IMR-90 (cell line): ENCODE measurements at regions not wholly inside any gene's neighbourhood (a gene's known extent, or its start where the extent isn't known, plus 50 kb on each side); places are given as distances from the start of the nearest gene placed in this dataset.

ENCODE experiments used
- ATAC-seq: fragments of 200-7000 bp; cut with Tn5 transposase; 2 replicates; pipeline ENCODE4 v1.9.1; 2020; ENCODE audit warnings: low read depth, mild to moderate bottlenecking, moderate library complexity
- BruUV-seq: library from RNA; stranded (reverse); fragments of 400-500 nt; replicated peaks from 2 replicates; lab custom pipeline; 2021; lab: Mats Ljungman, UMichigan
- CTCF ChIA-PET: fragments of 300-600 bp; formaldehyde crosslinking; extraction: SDS; loops from one replicate; lab custom pipeline; 2021; ENCODE audit warnings: antibody characterized with exemption; lab: Yijun Ruan, JAX
- POLR2A ChIA-PET: fragments of 300-600 bp; sonication (Branson Sonifier 250); formaldehyde crosslinking; loops from one replicate; lab custom pipeline; 2022; ENCODE audit warnings: antibody characterized with exemption; ENCODE audit not compliant: unreplicated experiment; lab: Charles Lee
- DNase-seq: peaks from one replicate; pipeline ENCODE4 v3.0.0; 2013
- H2AFZ ChIP-seq: replicated peaks from 2 replicates; pipeline ENCODE3; 2013; ENCODE audit warnings: low read length, mild to moderate bottlenecking; ENCODE audit not compliant: poor library complexity
- H2AK5ac ChIP-seq: 2 replicates; pipeline ENCODE4 v1.6.1; 2013; ENCODE audit warnings: low read depth, low read length, inconsistent platforms
- H2AK9ac ChIP-seq: replicated peaks from 2 replicates; pipeline ENCODE3; 2013; ENCODE audit warnings: mild to moderate bottlenecking, low read depth, low read length, moderate library complexity; ENCODE audit not compliant: poor library complexity
- H2BK120ac ChIP-seq: 2 replicates; pipeline ENCODE4 v1.6.1; 2013; ENCODE audit warnings: low read depth, low read length, inconsistent platforms
- H2BK15ac ChIP-seq: 3 replicates; pipeline ENCODE4 v1.6.1; 2013; ENCODE audit warnings: low read depth, low read length, inconsistent platforms
- H2BK20ac ChIP-seq: 2 replicates; pipeline ENCODE4 v1.6.1; 2013; ENCODE audit warnings: low read depth, mild to moderate bottlenecking, inconsistent platforms, low read length, moderate library complexity
- H2BK5ac ChIP-seq: 2 replicates; pipeline ENCODE4 v1.6.1; 2013; ENCODE audit warnings: mild to moderate bottlenecking, low read depth, low read length, inconsistent platforms; ENCODE audit not compliant: poor library complexity, severe bottlenecking
- H3K14ac ChIP-seq: replicated peaks from 2 replicates; pipeline ENCODE4 v1.6.1; 2013; ENCODE audit warnings: low read depth, low read length, inconsistent platforms
- H3K18ac ChIP-seq: 2 replicates; pipeline ENCODE4 v1.6.1; 2013; ENCODE audit warnings: low read depth, low read length, control low read depth
- H3K23ac ChIP-seq: 2 replicates; pipeline ENCODE4 v1.6.1; 2013; ENCODE audit warnings: low read depth, low read length, inconsistent platforms
- H3K27ac ChIP-seq: 2 replicates; pipeline ENCODE4 v1.5.1; 2013; ENCODE audit warnings: mild to moderate bottlenecking, control low read depth, low read length; ENCODE audit not compliant: insufficient read depth
- H3K27me3 ChIP-seq: 2 replicates; pipeline ENCODE4 v1.6.1; 2013; ENCODE audit warnings: low read length; ENCODE audit not compliant: control insufficient read depth, insufficient read depth
- H3K36me3 ChIP-seq: 2 replicates; pipeline ENCODE4 v1.6.1; 2013; ENCODE audit warnings: low read length, mixed read lengths; ENCODE audit not compliant: control insufficient read depth, insufficient read depth
- H3K4ac ChIP-seq: 2 replicates; pipeline ENCODE4 v1.6.1; 2013; ENCODE audit warnings: low read depth, low read length, inconsistent platforms
- H3K4me1 ChIP-seq: 2 replicates; pipeline ENCODE4 v1.6.1; 2013; ENCODE audit warnings: low read length, mixed read lengths; ENCODE audit not compliant: control insufficient read depth, insufficient read depth
- H3K4me2 ChIP-seq: 2 replicates; pipeline ENCODE4 v1.6.1; 2013; ENCODE audit warnings: low read depth, mild to moderate bottlenecking, control low read depth, low read length, moderate library complexity
- H3K4me3 ChIP-seq: 2 replicates; pipeline ENCODE4 v1.5.1; 2013; ENCODE audit warnings: low read depth, mild to moderate bottlenecking, control low read depth, low read length, moderate library complexity; ENCODE audit not compliant: insufficient read depth
- H3K56ac ChIP-seq: 2 replicates; pipeline ENCODE4 v1.6.1; 2013; ENCODE audit warnings: low read length, inconsistent platforms; ENCODE audit not compliant: insufficient read depth; ENCODE audit errors: extremely low read depth
- H3K79me1 ChIP-seq, 2 experiments: 2 replicates each; pipeline ENCODE4 v1.6.1; 2013; ENCODE audit warnings: low read length in 2 of 2, inconsistent platforms in 1 of 2, low read depth in 1 of 2
- H3K9ac ChIP-seq: 2 replicates; pipeline ENCODE4 v1.6.1; 2013; ENCODE audit warnings: low read depth, low read length, control low read depth
- H3K9me1 ChIP-seq: 2 replicates; pipeline ENCODE4 v1.6.1; 2013; ENCODE audit warnings: low read length, inconsistent platforms; ENCODE audit not compliant: insufficient read depth
- H3K9me3 ChIP-seq: 2 replicates; pipeline ENCODE4 v1.6.1; 2013; ENCODE audit warnings: low read length; ENCODE audit not compliant: control insufficient read depth, insufficient read depth
- H4K20me1 ChIP-seq: 2 replicates; pipeline ENCODE4 v1.6.1; 2013; ENCODE audit warnings: low read length, inconsistent platforms; ENCODE audit not compliant: insufficient read depth
- H4K5ac ChIP-seq: 2 replicates; pipeline ENCODE4 v1.6.1; 2013; ENCODE audit warnings: mild to moderate bottlenecking, low read depth, low read length, control low read depth
- H4K8ac ChIP-seq, 2 experiments: 2 replicates each; pipeline ENCODE4 v1.6.1; 2013; ENCODE audit warnings: low read depth in 2 of 2, low read length in 2 of 2, control low read depth in 1 of 2, inconsistent platforms in 1 of 2
- H4K91ac ChIP-seq: 2 replicates; pipeline ENCODE4 v1.6.1; 2013; ENCODE audit warnings: low read depth, low read length, inconsistent platforms; ENCODE audit not compliant: insufficient read depth
- BHLHE40 ChIP-seq: fragments of 150-350 bp; IDR thresholded peaks from 2 replicates; pipeline ENCODE4 v1.6.1; 2016; ENCODE audit warnings: mild to moderate bottlenecking, low read depth, low read length
- CHD1 ChIP-seq: IDR thresholded peaks from 2 replicates; pipeline ENCODE4 v1.6.1; 2012; ENCODE audit warnings: low read depth, low read length, improper control_type of control experiment
- FOS ChIP-seq: fragments of 150-350 bp; IDR thresholded peaks from 2 replicates; pipeline ENCODE4 v1.6.1; 2016; ENCODE audit warnings: low read depth, low read length
- MAFK ChIP-seq: IDR thresholded peaks from 2 replicates; pipeline ENCODE4 v1.6.1; 2012; ENCODE audit warnings: low read depth, low read length, improper control_type of control experiment
- MXI1 ChIP-seq: IDR thresholded peaks from 2 replicates; pipeline ENCODE4 v1.6.1; 2012; ENCODE audit warnings: low read depth, mild to moderate bottlenecking, low read length, moderate library complexity, borderline replicate concordance
- POLR2A ChIP-seq: IDR thresholded peaks from 2 replicates; pipeline ENCODE4 v1.6.1; 2012; ENCODE audit warnings: mild to moderate bottlenecking, low read depth, low read length
- RAD21 ChIP-seq: IDR thresholded peaks from 2 replicates; pipeline ENCODE4 v1.6.1; 2012; ENCODE audit warnings: low read length, improper control_type of control experiment
- RCOR1 ChIP-seq: IDR thresholded peaks from 2 replicates; pipeline ENCODE4 v1.6.1; 2012; ENCODE audit warnings: mild to moderate bottlenecking, low read length, improper control_type of control experiment; ENCODE audit not compliant: insufficient replicate concordance
- RFX5 ChIP-seq: IDR thresholded peaks from 2 replicates; pipeline ENCODE4 v1.8.0; 2012; ENCODE audit warnings: low read depth, mild to moderate bottlenecking, low read length, moderate library complexity
- SMC3 ChIP-seq: fragments of 150-350 bp; IDR thresholded peaks from 2 replicates; pipeline ENCODE4 v1.6.1; 2016; ENCODE audit warnings: low read depth, mild to moderate bottlenecking, antibody characterized with exemption, low read length, moderate library complexity
- WGBS, 2 experiments: methylation state at CpG; one replicate each; pipeline versions ENCODE4 v1.1.5 to v1.1.7; 2013; ENCODE audit warnings: missing lambda C conversion rate in 2 of 2; ENCODE audit not compliant: insufficient read length in 1 of 2; ENCODE audit errors: extremely low coverage in 2 of 2; 5-methylcytosine and 5-hydroxymethylcytosine counted together
- dilution Hi-C: fragments of 300-500 bp; cut with HindIII; formaldehyde crosslinking; loops from one replicate; pipeline ENCODE4 v1.14.3; 2018; ENCODE audit warnings: low sequenced_read_pairs; ENCODE audit not compliant: unreplicated experiment
- in situ Hi-C: fragments of 300-500 bp; cut with MboI; formaldehyde crosslinking; loops from 3 replicates; pipeline ENCODE4 v1.14.3; 2019; ENCODE audit warnings: low sequenced_read_pairs, inconsistent platforms, mixed read lengths
- intact Hi-C: fragments of 100-400 bp; cut with micrococcal nuclease; formaldehyde crosslinking; loops from 2 replicates; pipeline ENCODE4 v1.10.0; 2022
- TF ChIP-seq, protein P1 (sequence below): conservative IDR thresholded peaks from 2 replicates; pipeline ENCODE4 v1.5.1; 2012; ENCODE audit warnings: mild to moderate bottlenecking, low read depth, low read length, improper control_type of control experiment
- TF ChIP-seq, protein P2 (sequence below): fragments of 150-350 bp; IDR thresholded peaks from 2 replicates; pipeline ENCODE4 v1.6.1; 2017; ENCODE audit warnings: mild to moderate bottlenecking, antibody characterized with exemption, low read length, low read depth

DNA sequence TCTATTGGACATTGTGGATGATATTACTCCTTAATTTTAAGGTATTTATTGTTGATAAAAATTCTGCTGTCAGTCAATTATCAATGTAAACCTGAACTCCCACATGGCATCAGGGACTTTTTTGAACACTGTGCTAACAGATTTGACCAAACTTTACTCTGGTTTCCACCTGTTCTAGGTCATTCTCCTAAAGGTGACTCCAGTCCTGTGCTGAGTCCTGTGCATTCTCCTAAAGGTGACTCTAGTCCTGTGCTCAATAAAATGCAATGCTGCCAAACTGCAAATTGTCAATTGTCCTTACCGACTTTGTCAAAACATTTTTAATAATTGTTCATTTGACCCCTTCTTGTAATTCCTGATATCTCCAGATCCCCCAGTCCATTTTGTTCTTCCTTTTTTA is 408.4 kb upstream of the EPHA7 start:
- ChIA-PET POLR2A (no interaction called here), CTCF (no interaction called here)
- Histone ChIP-seq H3K9me1 (no peaks in the 10 kb centered on the region), H3K4me2 (no peak overlapping the region), H3K4ac (no peak overlapping the region), H2AK5ac (no peak overlapping the region), H3K36me3 (no peaks in the 10 kb centered on the region), H3K18ac (no peak overlapping the region), H3K9me3 (no peaks in the 10 kb centered on the region), H3K27me3 (no peaks in the 10 kb centered on the region), H3K23ac (no peak overlapping the region), H2BK120ac (no peak overlapping the region), H3K79me1 (no peaks in the 10 kb centered on the region), H4K20me1 (no peaks in the 10 kb centered on the region), H4K8ac (no peak overlapping the region), H3K27ac (no peak overlapping the region), H4K5ac (no peak overlapping the region), H3K14ac (no peak overlapping the region), H4K91ac (no peak overlapping the region), H2BK5ac (no peak overlapping the region), H2BK20ac (no peak overlapping the region), H3K9ac (no peak overlapping the region), H2BK15ac (no peak overlapping the region), H3K4me1 (no peaks in the 10 kb centered on the region), H3K4me3 (no peak overlapping the region), H2AFZ (no peak overlapping the region), H3K56ac (no peak overlapping the region), H2AK9ac (no peak overlapping the region)
- DNase-seq (no peak), ATAC-seq (no peak)
- TF ChIP-seq RFX5 (no peak), CHD1 (no peak), POLR2A (no peak), RCOR1 (no peak), BHLHE40 (no peak), RAD21 (no peak), SMC3 (no peak), MAFK (no peak), MXI1 (no peak), FOS (no peak)
- TF ChIP-seq, protein P1, sequence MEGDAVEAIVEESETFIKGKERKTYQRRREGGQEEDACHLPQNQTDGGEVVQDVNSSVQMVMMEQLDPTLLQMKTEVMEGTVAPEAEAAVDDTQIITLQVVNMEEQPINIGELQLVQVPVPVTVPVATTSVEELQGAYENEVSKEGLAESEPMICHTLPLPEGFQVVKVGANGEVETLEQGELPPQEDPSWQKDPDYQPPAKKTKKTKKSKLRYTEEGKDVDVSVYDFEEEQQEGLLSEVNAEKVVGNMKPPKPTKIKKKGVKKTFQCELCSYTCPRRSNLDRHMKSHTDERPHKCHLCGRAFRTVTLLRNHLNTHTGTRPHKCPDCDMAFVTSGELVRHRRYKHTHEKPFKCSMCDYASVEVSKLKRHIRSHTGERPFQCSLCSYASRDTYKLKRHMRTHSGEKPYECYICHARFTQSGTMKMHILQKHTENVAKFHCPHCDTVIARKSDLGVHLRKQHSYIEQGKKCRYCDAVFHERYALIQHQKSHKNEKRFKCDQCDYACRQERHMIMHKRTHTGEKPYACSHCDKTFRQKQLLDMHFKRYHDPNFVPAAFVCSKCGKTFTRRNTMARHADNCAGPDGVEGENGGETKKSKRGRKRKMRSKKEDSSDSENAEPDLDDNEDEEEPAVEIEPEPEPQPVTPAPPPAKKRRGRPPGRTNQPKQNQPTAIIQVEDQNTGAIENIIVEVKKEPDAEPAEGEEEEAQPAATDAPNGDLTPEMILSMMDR = no peak
- TF ChIP-seq, protein P2, sequence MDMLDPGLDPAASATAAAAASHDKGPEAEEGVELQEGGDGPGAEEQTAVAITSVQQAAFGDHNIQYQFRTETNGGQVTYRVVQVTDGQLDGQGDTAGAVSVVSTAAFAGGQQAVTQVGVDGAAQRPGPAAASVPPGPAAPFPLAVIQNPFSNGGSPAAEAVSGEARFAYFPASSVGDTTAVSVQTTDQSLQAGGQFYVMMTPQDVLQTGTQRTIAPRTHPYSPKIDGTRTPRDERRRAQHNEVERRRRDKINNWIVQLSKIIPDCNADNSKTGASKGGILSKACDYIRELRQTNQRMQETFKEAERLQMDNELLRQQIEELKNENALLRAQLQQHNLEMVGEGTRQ = no peak
- WGBS, 2 experiments = no CpG with 5 or more reads among the region's 1 CpG
- no TSS peak for BruUV-seq
- dilution Hi-C loops (no loop called here), intact Hi-C loops (no loop called here), in situ Hi-C loops (no loop called here)
